OCI-LY7 (cell line): ENCODE measurements at regions not wholly inside any gene's neighbourhood (a gene's known extent, or its start where the extent isn't known, plus 50 kb on each side); places are given as distances from the start of the nearest gene placed in this dataset.

ENCODE experiments used
- EZH2phosphoT487 ChIP-seq: fragments of 200-600 bp; sonication (generic); IDR thresholded peaks from 2 replicates; pipeline ENCODE4 v1.6.1; 2018; ENCODE audit warnings: low read depth, borderline replicate concordance, mild to moderate bottlenecking, mixed run types, antibody characterized with exemption, low read length, moderate library complexity, mixed read lengths
- TF ChIP-seq, protein P1 (sequence below): fragments of 200-600 bp; sonication (generic); conservative IDR thresholded peaks from 2 replicates; pipeline ENCODE4 v1.5.1; 2014; ENCODE audit warnings: mild to moderate bottlenecking, antibody characterized with exemption, low read length, moderate library complexity, mixed read lengths

- TF ChIP-seq, protein P1, sequence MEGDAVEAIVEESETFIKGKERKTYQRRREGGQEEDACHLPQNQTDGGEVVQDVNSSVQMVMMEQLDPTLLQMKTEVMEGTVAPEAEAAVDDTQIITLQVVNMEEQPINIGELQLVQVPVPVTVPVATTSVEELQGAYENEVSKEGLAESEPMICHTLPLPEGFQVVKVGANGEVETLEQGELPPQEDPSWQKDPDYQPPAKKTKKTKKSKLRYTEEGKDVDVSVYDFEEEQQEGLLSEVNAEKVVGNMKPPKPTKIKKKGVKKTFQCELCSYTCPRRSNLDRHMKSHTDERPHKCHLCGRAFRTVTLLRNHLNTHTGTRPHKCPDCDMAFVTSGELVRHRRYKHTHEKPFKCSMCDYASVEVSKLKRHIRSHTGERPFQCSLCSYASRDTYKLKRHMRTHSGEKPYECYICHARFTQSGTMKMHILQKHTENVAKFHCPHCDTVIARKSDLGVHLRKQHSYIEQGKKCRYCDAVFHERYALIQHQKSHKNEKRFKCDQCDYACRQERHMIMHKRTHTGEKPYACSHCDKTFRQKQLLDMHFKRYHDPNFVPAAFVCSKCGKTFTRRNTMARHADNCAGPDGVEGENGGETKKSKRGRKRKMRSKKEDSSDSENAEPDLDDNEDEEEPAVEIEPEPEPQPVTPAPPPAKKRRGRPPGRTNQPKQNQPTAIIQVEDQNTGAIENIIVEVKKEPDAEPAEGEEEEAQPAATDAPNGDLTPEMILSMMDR: no peak
- no peak for TF ChIP-seq EZH2phosphoT487
These were observed 218.8 kb upstream of the APCDD1 start for GRCh38 chr18:10235661-10235952.
